ENCODE measurements at regions not wholly inside any gene's neighbourhood (a gene's known extent, or its start where the extent isn't known, plus 50 kb on each side); places are given as distances from the start of the nearest gene placed in this dataset.

DNA sequence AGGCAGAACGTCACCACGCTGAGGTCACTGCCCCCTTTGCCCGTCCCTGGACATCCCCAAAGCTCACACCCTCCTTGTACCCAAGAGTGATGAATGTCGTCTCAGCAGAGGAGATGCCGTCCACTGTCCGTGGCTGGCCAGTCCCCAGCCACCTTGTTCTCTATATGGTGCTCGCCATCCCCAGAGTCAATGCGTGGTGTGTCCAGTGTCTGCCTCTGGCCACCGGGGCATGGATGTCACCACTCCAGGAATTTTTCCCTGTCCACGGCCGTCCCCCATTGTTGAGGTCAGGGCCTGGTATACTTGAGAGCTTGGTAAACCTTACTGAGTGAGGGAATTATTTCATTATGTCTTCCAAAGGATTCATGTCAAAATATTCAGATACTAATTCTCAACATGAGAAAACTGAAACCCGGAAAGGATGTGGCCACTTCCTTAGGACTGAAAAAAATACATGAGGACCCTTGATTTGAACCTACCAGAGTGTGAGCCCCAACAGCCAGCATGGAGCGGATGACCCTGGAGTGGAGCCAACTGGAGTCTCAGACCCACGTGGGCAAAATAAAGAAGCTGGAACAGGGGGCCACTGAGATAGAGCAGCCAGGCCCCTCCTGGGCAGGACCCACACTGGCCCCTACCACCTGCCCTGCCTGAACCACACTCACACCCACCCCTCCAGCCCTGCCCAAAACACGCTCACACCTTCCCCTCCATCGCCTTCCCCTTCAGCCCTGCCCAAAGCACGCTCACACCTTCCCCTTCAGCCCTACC, 376.4 kb downstream of the BRD1 start:
- H3K4me3 ChIP-seq = no peak overlapping the region
- TF ChIP-seq, protein P1, sequence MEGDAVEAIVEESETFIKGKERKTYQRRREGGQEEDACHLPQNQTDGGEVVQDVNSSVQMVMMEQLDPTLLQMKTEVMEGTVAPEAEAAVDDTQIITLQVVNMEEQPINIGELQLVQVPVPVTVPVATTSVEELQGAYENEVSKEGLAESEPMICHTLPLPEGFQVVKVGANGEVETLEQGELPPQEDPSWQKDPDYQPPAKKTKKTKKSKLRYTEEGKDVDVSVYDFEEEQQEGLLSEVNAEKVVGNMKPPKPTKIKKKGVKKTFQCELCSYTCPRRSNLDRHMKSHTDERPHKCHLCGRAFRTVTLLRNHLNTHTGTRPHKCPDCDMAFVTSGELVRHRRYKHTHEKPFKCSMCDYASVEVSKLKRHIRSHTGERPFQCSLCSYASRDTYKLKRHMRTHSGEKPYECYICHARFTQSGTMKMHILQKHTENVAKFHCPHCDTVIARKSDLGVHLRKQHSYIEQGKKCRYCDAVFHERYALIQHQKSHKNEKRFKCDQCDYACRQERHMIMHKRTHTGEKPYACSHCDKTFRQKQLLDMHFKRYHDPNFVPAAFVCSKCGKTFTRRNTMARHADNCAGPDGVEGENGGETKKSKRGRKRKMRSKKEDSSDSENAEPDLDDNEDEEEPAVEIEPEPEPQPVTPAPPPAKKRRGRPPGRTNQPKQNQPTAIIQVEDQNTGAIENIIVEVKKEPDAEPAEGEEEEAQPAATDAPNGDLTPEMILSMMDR (IDR thresholded peaks at IDR 0.05) = no peak
- H3K36me3 ChIP-seq = no peaks in the 10 kb centered on the region
- no peaks in the 10 kb centered on the region for H3K4me1 ChIP-seq
- H3K9me3 ChIP-seq = no peaks in the 10 kb centered on the region
- peaks cover 9 to 83% of the 10 kb centered on the region in 2 donors for H3K27me3 ChIP-seq
- DNase-seq = no peak
- ATAC-seq = no peak
- intact Hi-C loops (cut with DNase I) = no loop called here
- no peak overlapping the region for H3K27ac ChIP-seq

DNA sequence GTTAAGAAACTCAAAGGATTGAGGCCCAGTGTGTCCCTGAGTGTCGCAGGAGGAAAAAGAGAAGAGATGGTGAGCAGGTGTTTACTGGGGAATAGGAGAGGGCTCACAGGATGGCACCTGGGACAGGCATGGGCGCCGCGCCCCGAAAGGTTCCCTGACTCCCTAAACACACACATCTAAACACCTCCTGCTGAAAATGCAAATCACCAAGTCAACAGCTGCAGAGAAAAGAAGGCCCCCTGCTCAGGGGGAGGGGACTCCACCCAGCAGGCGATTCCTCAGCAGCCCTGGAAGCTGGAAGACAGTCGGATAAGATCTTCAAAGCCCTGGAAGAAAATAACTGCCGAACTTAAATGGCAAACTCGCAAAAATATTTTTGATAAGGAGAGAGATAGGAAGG, 377.2 kb downstream of the BRD1 start:
- TF ChIP-seq, protein P1 (IDR thresholded peaks at IDR 0.05) = no peak
- intact Hi-C loops (cut with DNase I) = no loop called here
- ATAC-seq (no peak), DNase-seq (no peak)
- H3K36me3 ChIP-seq = no peaks in the 10 kb centered on the region
- H3K4me3 ChIP-seq = no peak overlapping the region
- H3K27me3 ChIP-seq = peaks cover 9 to 83% of the 10 kb centered on the region in 2 donors
- no peak overlapping the region for H3K27ac ChIP-seq
- H3K9me3 ChIP-seq = no peaks in the 10 kb centered on the region
- no peaks in the 10 kb centered on the region for H3K4me1 ChIP-seq

DNA sequence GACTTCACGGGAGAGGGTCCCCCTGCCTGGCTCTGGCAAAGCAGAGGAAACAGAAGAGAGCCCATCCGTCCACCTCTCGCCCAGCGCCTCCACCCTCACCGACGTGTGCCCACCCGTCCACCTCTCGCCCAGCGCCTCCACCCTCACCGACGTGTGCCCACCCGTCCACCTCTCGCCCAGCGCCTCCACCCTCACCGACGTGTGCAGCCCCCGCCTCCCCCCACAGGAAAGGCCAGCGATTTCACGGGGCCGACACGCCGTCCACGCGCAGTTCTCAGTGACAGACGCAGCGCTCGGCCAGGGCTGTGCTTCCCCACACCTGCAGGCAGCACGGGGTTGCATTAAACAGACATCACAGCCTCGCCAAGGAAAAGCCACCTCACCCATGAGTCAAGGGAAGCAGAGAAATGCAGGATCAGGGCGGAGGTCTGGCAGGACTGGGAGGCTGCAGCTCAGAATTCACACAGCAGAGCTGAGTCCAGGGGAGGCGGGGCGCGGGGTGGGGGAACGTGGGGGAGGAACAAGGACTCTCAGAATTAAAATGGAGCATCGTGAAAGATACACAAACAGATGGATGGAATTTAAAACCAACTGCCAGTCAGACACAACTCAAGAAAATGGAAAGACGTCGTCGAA, 377.7 kb downstream of the BRD1 start:
- no peak for DNase-seq
- TF ChIP-seq, protein P1 (IDR thresholded peaks at IDR 0.05) = no peak
- Histone ChIP-seq H3K9me3 (no peaks in the 10 kb centered on the region), H3K36me3 (no peaks in the 10 kb centered on the region), H3K27me3 (peaks cover 9 to 82% of the 10 kb centered on the region in 2 donors), H3K4me1 (no peaks in the 10 kb centered on the region), H3K27ac (no peak overlapping the region), H3K4me3 (no peak overlapping the region)
- intact Hi-C loops (cut with DNase I) = no loop called here
- ATAC-seq = no peak

DNA sequence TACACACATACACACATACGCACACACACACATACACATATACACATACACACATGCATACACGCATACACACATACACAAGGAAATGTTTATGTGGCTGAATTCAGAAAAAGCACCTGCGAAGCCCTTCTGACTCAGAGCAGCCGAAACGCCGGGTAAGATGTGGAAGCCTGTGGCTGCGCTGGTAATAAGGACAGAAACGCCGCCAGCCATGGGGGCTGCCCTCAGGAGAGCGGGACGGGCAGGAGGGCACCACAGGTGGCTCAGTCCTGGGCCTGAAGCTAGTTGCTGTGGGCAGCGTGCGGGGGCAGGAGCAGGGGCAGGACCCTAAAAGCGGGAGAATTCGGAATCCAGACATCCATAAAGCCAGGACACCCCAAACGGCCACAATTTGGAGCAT, 378.3 kb downstream of the BRD1 start:
- TF ChIP-seq, protein P1 (IDR thresholded peaks at IDR 0.05) = no peak
- no peak overlapping the region for H3K27ac ChIP-seq
- DNase-seq (no peak), ATAC-seq (no peak)
- no peaks in the 10 kb centered on the region for H3K36me3 ChIP-seq
- intact Hi-C loops (cut with DNase I) = no loop called here
- no peak overlapping the region for H3K4me3 ChIP-seq
- H3K27me3 ChIP-seq = peaks cover 9 to 82% of the 10 kb centered on the region in 2 donors
- no peaks in the 10 kb centered on the region for H3K9me3 ChIP-seq
- no peaks in the 10 kb centered on the region for H3K4me1 ChIP-seq

DNA sequence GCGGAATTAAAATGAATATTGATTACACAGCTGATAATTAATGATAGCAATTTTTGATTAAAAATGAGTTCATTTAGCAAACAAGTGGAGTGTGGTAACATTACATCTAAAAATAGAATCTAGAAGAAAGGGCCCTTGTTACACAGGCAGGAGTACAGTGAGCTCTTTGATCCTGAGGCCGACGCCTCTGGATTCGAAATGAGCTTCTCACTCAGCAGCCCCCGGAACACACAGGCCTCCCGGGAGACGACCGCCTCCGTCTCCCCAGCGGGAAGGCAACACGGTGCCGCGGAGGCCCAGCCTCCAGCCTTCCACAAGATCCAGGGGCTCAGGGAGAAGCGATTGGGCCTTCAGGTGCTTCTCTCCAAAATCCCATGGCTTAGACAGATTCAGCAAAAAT, 379.1 kb downstream of the BRD1 start:
- TF ChIP-seq, protein P1 (IDR thresholded peaks at IDR 0.05) = no peak
- Histone ChIP-seq H3K27me3 (peaks cover 9 to 87% of the 10 kb centered on the region in 2 donors), H3K4me1 (no peaks in the 10 kb centered on the region), H3K36me3 (no peaks in the 10 kb centered on the region), H3K4me3 (no peak overlapping the region), H3K9me3 (no peaks in the 10 kb centered on the region), H3K27ac (no peak overlapping the region)
- DNase-seq = no peak
- ATAC-seq = no peak
- intact Hi-C loops (cut with DNase I) = no loop called here

All from left lung (tissue), 4 donors.